HG03025 (cell line): ENCODE measurements at regions not wholly inside any gene's neighbourhood (a gene's known extent, or its start where the extent isn't known, plus 50 kb on each side); places are given as distances from the start of the nearest gene placed in this dataset.

Experiments
- ATAC-seq: cut with Tn5 transposase; IDR thresholded peaks from one replicate; pipeline ENCODE4 v1.9.1; 2021; ENCODE audit warnings: mild to moderate bottlenecking, moderate library complexity; ENCODE audit not compliant: unreplicated experiment, low FRiP score

GRCh38 chr18:24995056-24995455 lies 356.9 kb downstream of the ZNF521 start:
- no peak for ATAC-seq

- no peak for ATAC-seq
These were observed 356.2 kb downstream of the ZNF521 start for GRCh38 chr18:24995755-24996154.

- no peak for ATAC-seq
These were observed 352.2 kb downstream of the ZNF521 start for GRCh38 chr18:24999650-25000267.

- no peak for ATAC-seq
These were observed 350.2 kb downstream of the ZNF521 start for GRCh38 chr18:25001803-25002202.

- ATAC-seq: no peak
These were observed 346.2 kb downstream of the ZNF521 start for GRCh38 chr18:25005541-25006403.

- no peak for ATAC-seq
These were observed 341.2 kb downstream of the ZNF521 start for GRCh38 chr18:25010623-25011374.
